IMR-90 (cell line): ENCODE measurements at regions not wholly inside any gene's neighbourhood (a gene's known extent, or its start where the extent isn't known, plus 50 kb on each side); places are given as distances from the start of the nearest gene placed in this dataset.

ENCODE experiments used
- ATAC-seq: fragments of 200-7000 bp; cut with Tn5 transposase; 2 replicates; pipeline ENCODE4 v1.9.1; 2020; ENCODE audit warnings: low read depth, mild to moderate bottlenecking, moderate library complexity
- BruUV-seq: library from RNA; stranded (reverse); fragments of 400-500 nt; replicated peaks from 2 replicates; lab custom pipeline; 2021; lab: Mats Ljungman, UMichigan
- CTCF ChIA-PET: fragments of 300-600 bp; formaldehyde crosslinking; extraction: SDS; loops from one replicate; lab custom pipeline; 2021; ENCODE audit warnings: antibody characterized with exemption; lab: Yijun Ruan, JAX
- POLR2A ChIA-PET: fragments of 300-600 bp; sonication (Branson Sonifier 250); formaldehyde crosslinking; loops from one replicate; lab custom pipeline; 2022; ENCODE audit warnings: antibody characterized with exemption; ENCODE audit not compliant: unreplicated experiment; lab: Charles Lee
- DNase-seq: peaks from one replicate; pipeline ENCODE4 v3.0.0; 2013
- H2AFZ ChIP-seq: replicated peaks from 2 replicates; pipeline ENCODE3; 2013; ENCODE audit warnings: low read length, mild to moderate bottlenecking; ENCODE audit not compliant: poor library complexity
- H2AK5ac ChIP-seq: 2 replicates; pipeline ENCODE4 v1.6.1; 2013; ENCODE audit warnings: low read depth, low read length, inconsistent platforms
- H2AK9ac ChIP-seq: replicated peaks from 2 replicates; pipeline ENCODE3; 2013; ENCODE audit warnings: mild to moderate bottlenecking, low read depth, low read length, moderate library complexity; ENCODE audit not compliant: poor library complexity
- H2BK120ac ChIP-seq: 2 replicates; pipeline ENCODE4 v1.6.1; 2013; ENCODE audit warnings: low read depth, low read length, inconsistent platforms
- H2BK15ac ChIP-seq: 3 replicates; pipeline ENCODE4 v1.6.1; 2013; ENCODE audit warnings: low read depth, low read length, inconsistent platforms
- H2BK20ac ChIP-seq: 2 replicates; pipeline ENCODE4 v1.6.1; 2013; ENCODE audit warnings: low read depth, mild to moderate bottlenecking, inconsistent platforms, low read length, moderate library complexity
- H2BK5ac ChIP-seq: 2 replicates; pipeline ENCODE4 v1.6.1; 2013; ENCODE audit warnings: mild to moderate bottlenecking, low read depth, low read length, inconsistent platforms; ENCODE audit not compliant: poor library complexity, severe bottlenecking
- H3K14ac ChIP-seq: replicated peaks from 2 replicates; pipeline ENCODE4 v1.6.1; 2013; ENCODE audit warnings: low read depth, low read length, inconsistent platforms
- H3K18ac ChIP-seq: 2 replicates; pipeline ENCODE4 v1.6.1; 2013; ENCODE audit warnings: low read depth, low read length, control low read depth
- H3K23ac ChIP-seq: 2 replicates; pipeline ENCODE4 v1.6.1; 2013; ENCODE audit warnings: low read depth, low read length, inconsistent platforms
- H3K27ac ChIP-seq: 2 replicates; pipeline ENCODE4 v1.5.1; 2013; ENCODE audit warnings: mild to moderate bottlenecking, control low read depth, low read length; ENCODE audit not compliant: insufficient read depth
- H3K27me3 ChIP-seq: 2 replicates; pipeline ENCODE4 v1.6.1; 2013; ENCODE audit warnings: low read length; ENCODE audit not compliant: control insufficient read depth, insufficient read depth
- H3K36me3 ChIP-seq: 2 replicates; pipeline ENCODE4 v1.6.1; 2013; ENCODE audit warnings: low read length, mixed read lengths; ENCODE audit not compliant: control insufficient read depth, insufficient read depth
- H3K4ac ChIP-seq: 2 replicates; pipeline ENCODE4 v1.6.1; 2013; ENCODE audit warnings: low read depth, low read length, inconsistent platforms
- H3K4me1 ChIP-seq: 2 replicates; pipeline ENCODE4 v1.6.1; 2013; ENCODE audit warnings: low read length, mixed read lengths; ENCODE audit not compliant: control insufficient read depth, insufficient read depth
- H3K4me2 ChIP-seq: 2 replicates; pipeline ENCODE4 v1.6.1; 2013; ENCODE audit warnings: low read depth, mild to moderate bottlenecking, control low read depth, low read length, moderate library complexity
- H3K4me3 ChIP-seq: 2 replicates; pipeline ENCODE4 v1.5.1; 2013; ENCODE audit warnings: low read depth, mild to moderate bottlenecking, control low read depth, low read length, moderate library complexity; ENCODE audit not compliant: insufficient read depth
- H3K56ac ChIP-seq: 2 replicates; pipeline ENCODE4 v1.6.1; 2013; ENCODE audit warnings: low read length, inconsistent platforms; ENCODE audit not compliant: insufficient read depth; ENCODE audit errors: extremely low read depth
- H3K79me1 ChIP-seq, 2 experiments: 2 replicates each; pipeline ENCODE4 v1.6.1; 2013; ENCODE audit warnings: low read length in 2 of 2, inconsistent platforms in 1 of 2, low read depth in 1 of 2
- H3K9ac ChIP-seq: 2 replicates; pipeline ENCODE4 v1.6.1; 2013; ENCODE audit warnings: low read depth, low read length, control low read depth
- H3K9me1 ChIP-seq: 2 replicates; pipeline ENCODE4 v1.6.1; 2013; ENCODE audit warnings: low read length, inconsistent platforms; ENCODE audit not compliant: insufficient read depth
- H3K9me3 ChIP-seq: 2 replicates; pipeline ENCODE4 v1.6.1; 2013; ENCODE audit warnings: low read length; ENCODE audit not compliant: control insufficient read depth, insufficient read depth
- H4K20me1 ChIP-seq: 2 replicates; pipeline ENCODE4 v1.6.1; 2013; ENCODE audit warnings: low read length, inconsistent platforms; ENCODE audit not compliant: insufficient read depth
- H4K5ac ChIP-seq: 2 replicates; pipeline ENCODE4 v1.6.1; 2013; ENCODE audit warnings: mild to moderate bottlenecking, low read depth, low read length, control low read depth
- H4K8ac ChIP-seq, 2 experiments: 2 replicates each; pipeline ENCODE4 v1.6.1; 2013; ENCODE audit warnings: low read depth in 2 of 2, low read length in 2 of 2, control low read depth in 1 of 2, inconsistent platforms in 1 of 2
- H4K91ac ChIP-seq: 2 replicates; pipeline ENCODE4 v1.6.1; 2013; ENCODE audit warnings: low read depth, low read length, inconsistent platforms; ENCODE audit not compliant: insufficient read depth
- MAFK ChIP-seq: IDR thresholded peaks from 2 replicates; pipeline ENCODE4 v1.6.1; 2012; ENCODE audit warnings: low read depth, low read length, improper control_type of control experiment
- NFE2L2 ChIP-seq: fragments of 150-350 bp; IDR thresholded peaks from 2 replicates; pipeline ENCODE4 v1.6.1; 2016; ENCODE audit warnings: low read depth, mild to moderate bottlenecking, low read length
- RFX5 ChIP-seq: IDR thresholded peaks from 2 replicates; pipeline ENCODE4 v1.8.0; 2012; ENCODE audit warnings: low read depth, mild to moderate bottlenecking, low read length, moderate library complexity
- dilution Hi-C: fragments of 300-500 bp; cut with HindIII; formaldehyde crosslinking; loops from one replicate; pipeline ENCODE4 v1.14.3; 2018; ENCODE audit warnings: low sequenced_read_pairs; ENCODE audit not compliant: unreplicated experiment
- in situ Hi-C: fragments of 300-500 bp; cut with MboI; formaldehyde crosslinking; loops from 3 replicates; pipeline ENCODE4 v1.14.3; 2019; ENCODE audit warnings: low sequenced_read_pairs, inconsistent platforms, mixed read lengths
- intact Hi-C: fragments of 100-400 bp; cut with micrococcal nuclease; formaldehyde crosslinking; loops from 2 replicates; pipeline ENCODE4 v1.10.0; 2022

DNA sequence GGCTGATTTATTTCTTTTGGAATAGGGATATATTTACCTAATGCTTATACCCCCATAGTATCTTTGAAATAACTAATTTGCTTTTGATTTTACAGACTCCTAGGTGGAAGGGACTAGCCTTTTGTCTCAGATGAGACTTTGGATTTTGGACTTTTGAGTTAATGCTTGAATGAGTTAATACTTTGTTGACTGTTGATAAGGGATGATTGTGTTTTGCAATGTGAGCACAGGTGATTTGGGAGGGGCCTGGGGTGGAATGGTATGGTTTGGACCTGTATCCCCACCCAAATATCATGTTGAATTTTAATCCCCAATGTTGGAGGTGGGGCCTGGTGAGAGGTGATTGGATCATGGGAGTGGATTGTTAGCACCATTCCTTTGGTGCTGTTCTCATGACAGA is 117.4 kb upstream of the ZC4H2 start:
- Histone ChIP-seq H3K9me1 (no peaks in the 10 kb centered on the region), H3K4me1 (no peaks in the 10 kb centered on the region), H3K79me1 (no peaks in the 10 kb centered on the region), H2BK15ac (no peak overlapping the region), H2BK5ac (no peak overlapping the region), H3K4ac (no peak overlapping the region), H3K4me2 (no peak overlapping the region), H4K5ac (no peak overlapping the region), H4K8ac (no peak overlapping the region), H3K9me3 (peaks cover 5% of the 10 kb centered on the region; the same call in 1 of the 2 replicates), H3K9ac (no peak overlapping the region), H3K27ac (no peak overlapping the region), H2AK9ac (no peak overlapping the region), H3K27me3 (no peaks in the 10 kb centered on the region), H3K4me3 (no peak overlapping the region), H3K18ac (no peak overlapping the region), H3K36me3 (no peaks in the 10 kb centered on the region), H2AK5ac (no peak overlapping the region), H2AFZ (no peak overlapping the region), H2BK120ac (no peak overlapping the region), H3K56ac (no peak overlapping the region), H3K14ac (no peak overlapping the region), H2BK20ac (no peak overlapping the region), H4K20me1 (no peaks in the 10 kb centered on the region), H4K91ac (no peak overlapping the region), H3K23ac (no peak overlapping the region)
- dilution Hi-C loops (no loop called here), in situ Hi-C loops (no loop called here), intact Hi-C loops (no loop called here)
- no peak for ATAC-seq
- DNase-seq, result no peak
- ChIA-PET POLR2A (no interaction called here), CTCF (no interaction called here)
- TF ChIP-seq RFX5, result no peak
- no peak for TF ChIP-seq MAFK
- TF ChIP-seq NFE2L2, result no peak
- no TSS peak for BruUV-seq
